PC-9 (cell line): ENCODE measurements at regions not wholly inside any gene's neighbourhood (a gene's known extent, or its start where the extent isn't known, plus 50 kb on each side); places are given as distances from the start of the nearest gene placed in this dataset.

Experiments used
- BruUV-seq: library from RNA; stranded (reverse); fragments of 400-500 nt; replicated peaks from 2 replicates; lab custom pipeline; 2021; lab: Mats Ljungman, UMichigan
- CTCF ChIA-PET: fragments of 300-600 bp; sonication (Branson Sonifier 250); formaldehyde crosslinking; loops from one replicate; lab custom pipeline; 2022; ENCODE audit warnings: antibody characterized with exemption; lab: Charles Lee
- POLR2A ChIA-PET: fragments of 300-600 bp; sonication (Branson Sonifier 250); formaldehyde crosslinking; loops from one replicate; lab custom pipeline; 2022; ENCODE audit warnings: antibody characterized with exemption; ENCODE audit not compliant: unreplicated experiment; lab: Charles Lee
- DNase-seq, 2 experiments: peaks; one replicate each; pipeline versions ENCODE4 v3.0.0 to v3.0.0-alpha.2; 2015 to 2022; ENCODE audit warnings: mixed read lengths in 1 of 2
- H2AFZ ChIP-seq: fragments of 200-600 bp; sonication (generic); 2 replicates; pipeline ENCODE4 v1.8.1; 2017; ENCODE audit warnings: antibody characterized with exemption
- H3F3A ChIP-seq: fragments of 200-600 bp; sonication (generic); 2 replicates; pipeline ENCODE4 v1.8.1; 2017; ENCODE audit warnings: antibody characterized with exemption, mild to moderate bottlenecking, low read depth; ENCODE audit not compliant: insufficient read depth
- H3K27ac ChIP-seq: fragments of 200-600 bp; sonication (generic); 2 replicates; pipeline ENCODE4 v1.6.1; 2016; ENCODE audit warnings: mixed run types
- H3K27me3 ChIP-seq: fragments of 200-600 bp; sonication (generic); 2 replicates; pipeline ENCODE4 v1.6.1; 2016; ENCODE audit warnings: low read depth, mixed run types; ENCODE audit not compliant: insufficient read depth
- H3K36me3 ChIP-seq: fragments of 200-600 bp; sonication (generic); 2 replicates; pipeline ENCODE4 v1.6.1; 2016; ENCODE audit warnings: low read depth, mixed run types
- H3K4me1 ChIP-seq: fragments of 200-600 bp; sonication (generic); replicated peaks from 2 replicates; pipeline ENCODE4 v1.6.1; 2016; ENCODE audit warnings: mixed run types; ENCODE audit not compliant: insufficient read depth
- H3K4me2 ChIP-seq: fragments of 200-600 bp; sonication (generic); 2 replicates; pipeline ENCODE4 v1.6.1; 2017; ENCODE audit warnings: mixed run types
- H3K4me3 ChIP-seq: fragments of 200-600 bp; sonication (generic); 2 replicates; pipeline ENCODE4 v1.6.1; 2016; ENCODE audit warnings: mixed run types
- H3K79me2 ChIP-seq: fragments of 200-600 bp; sonication (generic); 2 replicates; pipeline ENCODE4 v1.6.1; 2017; ENCODE audit warnings: low read depth, mixed run types
- H3K9me2 ChIP-seq: fragments of 200-600 bp; sonication (generic); 2 replicates; pipeline ENCODE4 v1.8.1; 2017; ENCODE audit warnings: mild to moderate bottlenecking; ENCODE audit not compliant: insufficient read depth
- H3K9me3 ChIP-seq: fragments of 200-600 bp; sonication (generic); 2 replicates; pipeline ENCODE4 v1.8.1; 2016; ENCODE audit warnings: low read depth; ENCODE audit not compliant: insufficient read depth
- H4K20me1 ChIP-seq: fragments of 200-600 bp; sonication (generic); 2 replicates; pipeline ENCODE4 v1.8.1; 2017; ENCODE audit not compliant: insufficient read depth
- CTCF ChIP-seq: fragments of 200-600 bp; sonication (generic); conservative IDR thresholded peaks from 2 replicates; pipeline ENCODE4 v1.6.1; 2017; ENCODE audit warnings: mixed run types, antibody characterized with exemption, mild to moderate bottlenecking, moderate library complexity
- EZH2 ChIP-seq: fragments of 200-600 bp; sonication (generic); IDR thresholded peaks from 2 replicates; pipeline ENCODE4 v1.8.0; 2017; ENCODE audit warnings: antibody characterized with exemption, low read depth
- intact Hi-C: fragments of 100-400 bp; cut with micrococcal nuclease; formaldehyde crosslinking; loops from one replicate; pipeline ENCODE4 v1.10.0; 2022; ENCODE audit not compliant: unreplicated experiment

GRCh38 chr7:15838265-15838664, 151.8 kb upstream of the MEOX2 start:
- CTCF ChIA-PET: no interaction called here
- Histone ChIP-seq H3K9me2 (no peaks in the 10 kb centered on the region), H4K20me1 (no peaks in the 10 kb centered on the region), H3F3A (no peaks in the 10 kb centered on the region), H3K27me3 (no peaks in the 10 kb centered on the region), H3K4me3 (no peak overlapping the region), H3K79me2 (no peaks in the 10 kb centered on the region), H3K36me3 (no peaks in the 10 kb centered on the region), H3K4me2 (no peak overlapping the region), H3K27ac (no peak overlapping the region), H2AFZ (no peak overlapping the region), H3K9me3 (no peaks in the 10 kb centered on the region), H3K4me1 (no peaks in the 10 kb centered on the region)
- intact Hi-C loops: no loop called here
- no TSS peak for BruUV-seq
- TF ChIP-seq EZH2 (no peak), CTCF (no peak)
- peak in 1 of 2 experiments; percentile 21 for DNase-seq
- POLR2A ChIA-PET: no interaction called here

GRCh38 chr7:15837306-15837950, 150.9 kb upstream of the MEOX2 start:
- Histone ChIP-seq H3K4me1 (no peaks in the 10 kb centered on the region), H3K4me2 (no peak overlapping the region), H2AFZ (no peak overlapping the region), H3K36me3 (no peaks in the 10 kb centered on the region), H3K27me3 (no peaks in the 10 kb centered on the region), H3F3A (no peaks in the 10 kb centered on the region), H3K9me3 (no peaks in the 10 kb centered on the region), H3K9me2 (no peaks in the 10 kb centered on the region), H4K20me1 (no peaks in the 10 kb centered on the region), H3K4me3 (no peak overlapping the region), H3K27ac (no peak overlapping the region), H3K79me2 (no peaks in the 10 kb centered on the region)
- ChIA-PET CTCF (no interaction called here), POLR2A (no interaction called here)
- DNase-seq: no peak
- intact Hi-C loops: no loop called here
- BruUV-seq: no TSS peak
- no peak for TF ChIP-seq CTCF

GRCh38 chr7:15836651-15837050, 150.2 kb upstream of the MEOX2 start:
- POLR2A ChIA-PET: no interaction called here
- intact Hi-C loops: no loop called here

GRCh38 chr7:15836041-15836440, 149.6 kb upstream of the MEOX2 start:
- Histone ChIP-seq H2AFZ (no peak overlapping the region), H4K20me1 (no peaks in the 10 kb centered on the region), H3K27ac (no peak overlapping the region), H3K9me3 (no peaks in the 10 kb centered on the region), H3K4me2 (no peak overlapping the region), H3K36me3 (no peaks in the 10 kb centered on the region), H3K4me3 (no peak overlapping the region), H3K4me1 (no peaks in the 10 kb centered on the region), H3K9me2 (no peaks in the 10 kb centered on the region), H3F3A (no peaks in the 10 kb centered on the region), H3K27me3 (no peaks in the 10 kb centered on the region), H3K79me2 (no peaks in the 10 kb centered on the region)
- BruUV-seq: no TSS peak
- intact Hi-C loops: no loop called here
- no peak for TF ChIP-seq CTCF
- TF ChIP-seq EZH2: no peak
- ChIA-PET POLR2A (no interaction called here), CTCF (interaction anchor here (0.6 kb wide), 1 partner anchor 98 kb away, joined by 8 read pairs; no protein-coding TSS in a partner anchor)
- no peak for DNase-seq

More at GRCh38 chr7:15836651-15837050, 150.2 kb upstream of the MEOX2 start:
- Histone ChIP-seq H2AFZ (no peak overlapping the region), H3K27ac (no peak overlapping the region), H3K4me1 (no peaks in the 10 kb centered on the region), H3K9me2 (no peaks in the 10 kb centered on the region), H3F3A (no peaks in the 10 kb centered on the region), H3K36me3 (no peaks in the 10 kb centered on the region), H4K20me1 (no peaks in the 10 kb centered on the region), H3K9me3 (no peaks in the 10 kb centered on the region), H3K27me3 (no peaks in the 10 kb centered on the region), H3K79me2 (no peaks in the 10 kb centered on the region), H3K4me3 (no peak overlapping the region), H3K4me2 (no peak overlapping the region)
- no TSS peak for BruUV-seq
- CTCF ChIA-PET: no interaction called here
- TF ChIP-seq EZH2: no peak
- DNase-seq: peak in 1 of 2 experiments; percentile 19
